HG02571 (cell line): ENCODE measurements at regions not wholly inside any gene's neighbourhood (a gene's known extent, or its start where the extent isn't known, plus 50 kb on each side); places are given as distances from the start of the nearest gene placed in this dataset.
"Not testable (repeated sequence)": the region's sequence is repeated elsewhere in the genome, so short reads cannot be mapped to it uniquely, and the experiment has no call there.

Source experiments
- ATAC-seq: cut with Tn5 transposase; IDR thresholded peaks from one replicate; pipeline ENCODE4 v1.9.1; 2021; ENCODE audit warnings: mild to moderate bottlenecking, moderate library complexity; ENCODE audit not compliant: unreplicated experiment

- ATAC-seq, result no peak
These were observed 235.1 kb upstream of the ANKH start for GRCh38 chr5:15106530-15107283.

DNA sequence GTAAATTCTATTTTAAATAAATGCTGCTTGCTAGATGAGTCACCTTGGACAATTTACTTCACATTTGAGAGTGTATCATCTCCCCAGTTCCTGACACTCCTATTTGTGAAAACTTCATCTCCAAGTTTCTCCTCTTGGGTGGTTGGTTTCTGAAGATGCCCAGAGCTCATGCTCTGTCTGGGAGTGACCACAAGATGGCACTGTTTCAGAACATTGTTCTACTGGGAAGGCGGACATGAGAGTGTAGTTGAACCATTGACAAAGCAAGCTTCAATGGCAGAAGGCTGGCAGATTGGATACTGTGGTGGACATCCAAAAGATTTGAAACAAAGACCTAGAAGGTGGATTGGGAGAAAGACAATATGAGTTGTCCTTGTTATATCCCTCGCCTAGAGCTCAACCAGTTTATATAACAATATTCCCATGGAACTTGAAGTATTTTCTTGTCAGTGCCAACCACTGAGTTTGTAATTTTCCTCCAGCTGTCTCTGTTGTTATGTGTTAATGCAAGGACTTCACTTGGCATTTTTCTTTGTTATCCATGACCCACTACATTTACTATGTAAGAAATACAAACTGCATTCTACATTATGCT lies 234.3 kb upstream of the ANKH start:
- peak; percentile 89 for ATAC-seq

- ATAC-seq, result no peak
These were observed 232.3 kb upstream of the ANKH start for GRCh38 chr5:15103864-15104263.

- no peak for ATAC-seq
These were observed 231.6 kb upstream of the ANKH start for GRCh38 chr5:15103130-15103529.

- ATAC-seq, result no peak
These were observed 226.0 kb upstream of the ANKH start for GRCh38 chr5:15097552-15097951.

GRCh38 chr5:15096686-15097085 lies 225.1 kb upstream of the ANKH start:
- not testable (repeated sequence) for ATAC-seq

DNA sequence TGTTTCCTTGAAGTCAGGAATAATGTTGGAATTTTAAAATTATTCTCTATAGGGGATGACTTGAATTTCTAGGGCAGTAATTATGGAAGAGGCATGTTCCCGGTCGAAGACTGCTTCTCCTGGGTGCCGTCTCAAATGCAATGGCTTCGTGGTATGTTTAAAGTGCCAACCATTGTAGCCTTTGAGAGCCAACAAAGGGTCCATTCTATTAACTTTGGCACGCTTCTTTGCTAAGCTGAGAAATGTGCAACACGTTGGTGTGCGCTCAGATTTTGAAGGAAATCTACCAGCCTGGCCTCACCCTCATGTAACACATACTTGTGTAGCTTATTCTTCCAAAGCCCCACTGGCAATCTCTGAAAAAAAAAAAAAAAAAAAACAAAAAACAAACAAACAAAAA lies 221.2 kb upstream of the ANKH start:
- no peak for ATAC-seq

DNA sequence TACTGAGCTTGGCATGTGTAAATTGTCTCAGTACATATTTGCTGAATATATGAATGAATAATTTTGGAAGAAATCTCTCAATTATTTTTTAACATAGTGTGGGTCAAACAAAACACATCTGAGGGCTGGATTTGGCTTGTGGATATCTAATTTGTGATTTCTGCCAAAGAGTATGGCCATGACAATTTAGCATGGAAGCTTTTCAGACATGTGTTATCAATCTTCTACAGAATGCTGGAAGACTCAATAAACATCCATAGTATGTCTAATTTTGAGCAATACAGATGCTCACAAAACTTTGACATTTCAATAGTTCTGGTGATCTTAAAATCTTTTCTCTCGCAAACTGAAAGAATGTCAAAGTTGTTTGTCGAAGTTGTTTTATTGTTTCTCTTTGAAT lies 214.1 kb upstream of the ANKH start:
- no peak for ATAC-seq

GRCh38 chr5:15082096-15082495 lies 210.5 kb upstream of the ANKH start:
- no peak for ATAC-seq

DNA sequence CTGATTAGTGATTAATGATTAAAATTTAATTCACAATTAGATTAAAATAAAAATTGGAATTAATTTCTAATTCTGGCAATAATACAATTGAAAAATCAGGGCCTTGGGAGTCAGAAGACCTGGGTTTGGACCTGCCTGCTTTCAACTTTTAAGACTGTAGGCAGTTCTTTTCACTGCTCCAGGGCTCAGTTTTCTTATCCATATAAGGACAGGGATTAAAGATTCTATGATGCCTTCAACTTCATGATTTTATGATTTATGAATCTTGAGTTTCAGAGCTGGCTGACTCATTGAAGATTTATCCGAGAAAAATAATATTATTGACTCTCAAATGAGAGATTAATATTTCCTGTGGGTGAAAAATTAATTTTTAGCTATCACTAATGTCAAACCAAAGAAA lies 208.6 kb upstream of the ANKH start:
- no peak for ATAC-seq

DNA sequence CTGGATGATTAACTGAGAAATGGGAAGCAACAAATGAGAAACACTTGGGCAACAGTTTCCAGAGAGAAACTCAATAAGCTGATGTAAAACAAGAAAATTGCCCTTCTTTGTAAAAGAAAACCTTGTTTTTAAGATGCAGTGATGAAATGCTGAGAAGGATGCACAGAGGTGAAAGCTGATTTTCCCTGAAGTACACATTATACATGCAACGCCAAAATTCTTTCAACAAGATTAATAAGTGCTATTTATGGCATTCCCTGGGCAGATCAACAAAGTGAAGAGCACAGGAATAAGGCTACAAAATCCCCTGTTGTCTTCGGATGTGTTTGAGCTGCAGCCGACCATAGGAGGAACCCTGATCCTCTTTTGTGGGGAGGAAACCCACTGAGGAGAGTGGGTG lies 208.0 kb upstream of the ANKH start:
- no peak for ATAC-seq

- ATAC-seq, result no peak
These were observed 203.1 kb upstream of the ANKH start for GRCh38 chr5:15074651-15075050.

GRCh38 chr5:15073453-15073852 lies 201.9 kb upstream of the ANKH start:
- no peak for ATAC-seq

GRCh38 chr5:15070907-15071306 lies 199.3 kb upstream of the ANKH start:
- no peak for ATAC-seq

DNA sequence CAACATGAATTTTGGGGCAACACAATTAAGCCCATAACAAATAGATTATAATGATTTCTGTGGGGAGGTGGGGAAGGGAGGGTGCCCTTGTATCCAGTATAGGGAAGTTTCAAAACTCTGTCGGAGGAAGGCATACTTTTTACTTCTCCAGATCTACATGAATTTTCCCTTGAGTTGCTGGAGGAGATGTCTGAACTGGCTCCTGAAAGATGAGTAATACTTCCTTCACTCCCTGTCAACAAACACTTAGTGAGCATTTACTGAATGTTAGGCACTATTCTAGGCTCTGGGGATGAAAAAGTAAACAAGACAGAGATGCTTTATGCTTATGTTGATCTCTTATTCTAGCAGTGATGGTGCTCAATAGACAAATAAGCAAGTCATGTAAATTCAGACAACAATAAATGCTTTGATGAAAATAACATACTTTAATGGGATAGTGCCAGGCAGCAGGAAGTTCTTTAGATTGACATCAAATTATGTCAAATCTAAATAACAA lies 197.9 kb upstream of the ANKH start:
- ATAC-seq, result no peak

GRCh38 chr5:15065091-15065490 lies 193.5 kb upstream of the ANKH start:
- no peak for ATAC-seq

- ATAC-seq, result no peak
These were observed 192.8 kb upstream of the ANKH start for GRCh38 chr5:15064396-15064795.

DNA sequence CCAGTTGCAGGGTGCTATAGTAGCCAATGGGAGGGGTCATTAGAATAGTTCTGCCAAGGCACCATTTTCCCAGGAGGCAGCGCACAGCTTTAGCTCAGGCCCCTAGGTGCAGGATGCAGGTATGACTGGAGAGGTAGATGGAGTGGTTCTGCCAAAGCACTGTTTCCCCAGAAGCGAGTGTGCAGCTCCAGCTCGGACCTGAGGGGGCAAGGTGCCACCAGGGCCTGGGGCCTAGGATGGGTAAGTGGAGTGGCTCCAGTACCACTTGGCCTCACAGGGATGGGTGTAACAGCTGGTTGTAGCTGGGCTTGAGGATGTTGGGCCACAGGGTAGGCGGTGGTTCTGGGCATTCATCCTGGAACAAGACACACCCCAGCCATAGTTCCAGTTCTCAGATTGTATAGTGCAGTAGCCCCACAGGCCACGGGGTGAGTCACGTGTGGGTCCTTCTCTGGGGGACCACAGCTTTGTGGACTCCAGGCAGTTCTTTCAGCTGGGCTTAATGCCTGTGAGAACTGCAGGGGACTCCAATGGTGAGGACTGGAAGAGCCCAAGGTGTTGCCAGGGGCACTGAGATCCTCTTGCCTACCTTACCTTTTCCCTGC lies 185.5 kb upstream of the ANKH start:
- no peak for ATAC-seq

GRCh38 chr5:15044521-15044920 lies 172.9 kb upstream of the ANKH start:
- no peak for ATAC-seq

DNA sequence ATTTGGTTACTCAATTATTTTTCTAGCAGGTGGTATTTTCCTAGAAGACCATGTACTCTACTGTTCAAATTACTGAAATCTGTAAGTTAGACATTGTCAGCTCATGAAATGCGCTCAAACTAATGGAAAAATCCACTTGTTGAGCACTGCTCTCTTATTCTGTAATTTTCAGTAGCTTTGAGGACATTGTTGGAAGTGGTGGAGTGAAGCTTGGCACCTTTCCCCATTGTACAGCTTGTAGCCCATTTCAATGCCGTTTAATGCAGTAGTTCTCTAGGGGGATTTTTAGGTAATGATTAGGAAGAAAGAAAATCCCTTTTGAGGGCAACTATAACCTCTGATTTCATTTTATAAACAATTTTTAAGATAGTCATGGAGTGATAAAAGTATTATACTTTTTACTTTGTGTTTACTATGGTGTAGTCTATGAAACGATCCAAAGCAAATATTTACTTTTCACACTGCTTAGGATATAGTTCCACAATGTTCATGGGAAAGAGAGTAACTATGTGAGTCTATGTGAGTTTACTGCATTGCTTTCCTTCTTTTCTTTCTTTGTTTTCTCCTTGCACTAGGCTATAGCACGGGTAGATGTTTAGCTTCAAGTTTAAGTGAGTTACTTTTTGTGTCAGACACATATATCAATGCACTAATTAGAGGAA lies 165.8 kb upstream of the ANKH start:
- no peak for ATAC-seq

DNA sequence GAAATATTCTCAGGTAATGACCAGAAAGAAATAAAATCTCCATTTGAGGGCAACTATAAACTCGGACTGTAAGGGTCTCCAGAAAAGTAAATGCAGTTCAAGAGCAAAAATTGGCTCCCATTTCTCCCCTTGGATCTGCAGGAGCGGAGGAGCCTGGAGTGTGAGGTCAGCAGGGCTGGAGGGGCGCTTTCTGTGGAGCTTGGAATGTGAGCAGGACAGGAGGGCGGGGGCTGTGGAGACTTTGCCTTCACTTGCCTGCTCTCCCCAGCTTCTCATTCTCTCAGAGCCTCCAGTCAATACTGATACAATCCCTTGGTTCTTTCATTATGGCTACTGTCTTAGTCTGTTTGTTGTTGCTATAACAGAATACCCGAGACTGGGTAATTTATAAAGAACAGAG lies 162.8 kb upstream of the ANKH start:
- no peak for ATAC-seq

- ATAC-seq, result no peak
These were observed 159.6 kb upstream of the ANKH start for GRCh38 chr5:15031180-15031579.
